B cell (primary cell): ENCODE measurements at regions not wholly inside any gene's neighbourhood (a gene's known extent, or its start where the extent isn't known, plus 50 kb on each side); places are given as distances from the start of the nearest gene placed in this dataset.

Source experiments
- EZH2 ChIP-seq: IDR thresholded peaks from 2 replicates; pipeline ENCODE4 v1.6.1; 2012; ENCODE audit warnings: borderline replicate concordance, low read depth, mild to moderate bottlenecking, moderate library complexity, low read length; ENCODE audit not compliant: insufficient read depth, poor library complexity, severe bottlenecking
- TF ChIP-seq, protein P1 (sequence below): fragments of 200-600 bp; IDR thresholded peaks from one replicate; pipeline ENCODE4 v1.8.0; 2022; ENCODE audit warnings: antibody characterized with exemption, mild to moderate bottlenecking

DNA sequence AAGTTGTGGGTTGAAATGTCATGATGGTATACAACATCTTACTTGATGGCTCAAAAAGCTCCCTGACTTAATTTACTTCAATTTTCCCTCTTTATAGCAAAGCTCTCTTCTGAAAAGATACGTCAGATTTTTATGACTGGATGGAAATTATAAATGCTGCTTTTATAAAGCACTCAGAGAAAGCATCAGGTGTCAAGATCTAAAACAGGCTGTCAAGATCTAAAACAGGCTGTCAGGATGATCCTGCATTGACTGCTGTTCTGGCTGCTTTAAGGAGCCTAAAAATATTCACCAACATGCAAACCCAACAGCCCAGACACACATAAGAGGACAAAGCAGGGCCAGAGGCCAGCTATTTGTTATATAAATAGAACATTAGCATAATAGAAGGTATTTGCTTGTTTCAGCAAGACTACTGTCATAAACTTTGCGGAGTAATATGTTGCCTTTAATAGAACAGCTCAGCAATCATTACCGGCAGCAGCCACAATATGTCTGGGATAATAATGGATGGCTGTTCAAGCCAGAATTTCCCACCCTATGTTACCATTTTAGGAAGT lies 77.3 kb upstream of the ANO5 start:
- TF ChIP-seq, protein P1, sequence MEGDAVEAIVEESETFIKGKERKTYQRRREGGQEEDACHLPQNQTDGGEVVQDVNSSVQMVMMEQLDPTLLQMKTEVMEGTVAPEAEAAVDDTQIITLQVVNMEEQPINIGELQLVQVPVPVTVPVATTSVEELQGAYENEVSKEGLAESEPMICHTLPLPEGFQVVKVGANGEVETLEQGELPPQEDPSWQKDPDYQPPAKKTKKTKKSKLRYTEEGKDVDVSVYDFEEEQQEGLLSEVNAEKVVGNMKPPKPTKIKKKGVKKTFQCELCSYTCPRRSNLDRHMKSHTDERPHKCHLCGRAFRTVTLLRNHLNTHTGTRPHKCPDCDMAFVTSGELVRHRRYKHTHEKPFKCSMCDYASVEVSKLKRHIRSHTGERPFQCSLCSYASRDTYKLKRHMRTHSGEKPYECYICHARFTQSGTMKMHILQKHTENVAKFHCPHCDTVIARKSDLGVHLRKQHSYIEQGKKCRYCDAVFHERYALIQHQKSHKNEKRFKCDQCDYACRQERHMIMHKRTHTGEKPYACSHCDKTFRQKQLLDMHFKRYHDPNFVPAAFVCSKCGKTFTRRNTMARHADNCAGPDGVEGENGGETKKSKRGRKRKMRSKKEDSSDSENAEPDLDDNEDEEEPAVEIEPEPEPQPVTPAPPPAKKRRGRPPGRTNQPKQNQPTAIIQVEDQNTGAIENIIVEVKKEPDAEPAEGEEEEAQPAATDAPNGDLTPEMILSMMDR: no peak
- no peak for TF ChIP-seq EZH2
